Nucleus accumbens (tissue), 56 donors: ENCODE measurements at regions not wholly inside any gene's neighbourhood (a gene's known extent, or its start where the extent isn't known, plus 50 kb on each side); places are given as distances from the start of the nearest gene placed in this dataset.

Source experiments
- DNase-seq, 56 donors: peaks; one replicate each; lab custom pipeline; 2025; lab: John Stamatoyannopoulos, UW

GRCh38 chr5:176711883-176712282 is 64.6 kb downstream of the TSPAN17 start:
- DNase-seq, result no peak

GRCh38 chr5:176712546-176713304 is 65.4 kb downstream of the TSPAN17 start:
- DNase-seq, result no peak

GRCh38 chr5:176713409-176713808 is 66.1 kb downstream of the TSPAN17 start:
- peak in 4 of 56 donors; percentile 8 to 27 (median 21) for DNase-seq

- no peak for DNase-seq
These were observed 66.8 kb downstream of the TSPAN17 start for GRCh38 chr5:176714067-176714466.

GRCh38 chr5:176716320-176716719 is 69.0 kb downstream of the TSPAN17 start:
- peak in 1 of 56 donors; percentile 15 for DNase-seq

- DNase-seq, result no peak
These were observed 71.9 kb downstream of the TSPAN17 start for GRCh38 chr5:176719113-176719739.

GRCh38 chr5:176721509-176721908 is 74.2 kb downstream of the TSPAN17 start:
- no peak for DNase-seq

- no peak for DNase-seq
These were observed 75.5 kb downstream of the TSPAN17 start for GRCh38 chr5:176722757-176723156.

- no peak for DNase-seq
These were observed 76.2 kb downstream of the TSPAN17 start for GRCh38 chr5:176723440-176723839.

GRCh38 chr5:176724472-176724871 is 77.2 kb downstream of the TSPAN17 start:
- DNase-seq, result no peak

- no peak for DNase-seq
These were observed 78.4 kb downstream of the TSPAN17 start for GRCh38 chr5:176725521-176726280.

- no peak for DNase-seq
These were observed 79.7 kb downstream of the TSPAN17 start for GRCh38 chr5:176726746-176727527.

GRCh38 chr5:176727528-176727900 is 80.2 kb downstream of the TSPAN17 start:
- DNase-seq, result no peak

- no peak for DNase-seq
These were observed 80.8 kb downstream of the TSPAN17 start for GRCh38 chr5:176727983-176728675.

- DNase-seq, result no peak
These were observed 81.5 kb upstream of the UNC5A start for GRCh38 chr5:176728831-176729251.

GRCh38 chr5:176730815-176731475 is 79.4 kb upstream of the UNC5A start:
- DNase-seq, result no peak

GRCh38 chr5:176731506-176732160 is 78.7 kb upstream of the UNC5A start:
- DNase-seq, result no peak

- DNase-seq, result no peak
These were observed 78.1 kb upstream of the UNC5A start for GRCh38 chr5:176732306-176732705.
